HAP-1 (cell line): ENCODE measurements at regions not wholly inside any gene's neighbourhood (a gene's known extent, or its start where the extent isn't known, plus 50 kb on each side); places are given as distances from the start of the nearest gene placed in this dataset.

Experiments
- DNase-seq, 2 experiments: peaks; one replicate each; pipeline ENCODE4 v3.0.0-alpha.2; 2016 to 2020; ENCODE audit warnings: low spot score in 2 of 2
- H3K27me3 ChIP-seq: fragments of 250-450 bp; sonication (Bioruptor Pico); 2 replicates; pipeline ENCODE4 v1.5.1; 2020; ENCODE audit warnings: low read depth, mild to moderate bottlenecking, moderate library complexity
- H3K36me3 ChIP-seq: fragments of 250-450 bp; sonication (Bioruptor Pico); replicated peaks from 2 replicates; pipeline ENCODE4 v1.5.1; 2020; ENCODE audit warnings: mild to moderate bottlenecking
- H3K4me1 ChIP-seq: fragments of 250-450 bp; sonication (Bioruptor Pico); 2 replicates; pipeline ENCODE4 v1.5.1; 2020; ENCODE audit warnings: mild to moderate bottlenecking
- H3K4me3 ChIP-seq: fragments of 250-450 bp; sonication (Bioruptor Pico); 2 replicates; pipeline ENCODE4 v1.5.1; 2020; ENCODE audit warnings: mild to moderate bottlenecking, moderate library complexity
- H3K9me3 ChIP-seq: fragments of 250-450 bp; sonication (Bioruptor Pico); 2 replicates; pipeline ENCODE4 v1.5.1; 2020; ENCODE audit warnings: mild to moderate bottlenecking, moderate library complexity
- in situ Hi-C: fragments of 300-500 bp; cut with MboI; formaldehyde crosslinking; loops from 3 replicates; pipeline ENCODE4 v1.14.3; 2020; ENCODE audit warnings: low sequenced_read_pairs, inconsistent platforms, mixed read lengths

GRCh38 chr2:41717839-41718238 lies 330.0 kb upstream of the PKDCC start:
- H3K4me3 ChIP-seq = no peak overlapping the region
- no peaks in the 10 kb centered on the region for H3K4me1 ChIP-seq
- no peaks in the 10 kb centered on the region for H3K27me3 ChIP-seq
- in situ Hi-C loops = no loop called here
- no peak for DNase-seq
- H3K9me3 ChIP-seq = no peaks in the 10 kb centered on the region
- no peaks in the 10 kb centered on the region for H3K36me3 ChIP-seq

- H3K36me3 ChIP-seq = no peaks in the 10 kb centered on the region
- no peaks in the 10 kb centered on the region for H3K4me1 ChIP-seq
- H3K4me3 ChIP-seq = no peak overlapping the region
- H3K9me3 ChIP-seq = no peaks in the 10 kb centered on the region
- no peaks in the 10 kb centered on the region for H3K27me3 ChIP-seq
- no peak for DNase-seq
- in situ Hi-C loops = no loop called here
Observed at GRCh38 chr2:41718705-41719104, 329.1 kb upstream of the PKDCC start.

GRCh38 chr2:41719756-41720155 lies 328.1 kb upstream of the PKDCC start:
- Histone ChIP-seq H3K4me3 (no peak overlapping the region), H3K9me3 (no peaks in the 10 kb centered on the region), H3K36me3 (no peaks in the 10 kb centered on the region), H3K27me3 (no peaks in the 10 kb centered on the region), H3K4me1 (no peaks in the 10 kb centered on the region)
- in situ Hi-C loops = no loop called here
- DNase-seq = no peak

GRCh38 chr2:41720331-41721251 lies 327.2 kb upstream of the PKDCC start:
- Histone ChIP-seq H3K36me3 (no peaks in the 10 kb centered on the region), H3K4me1 (no peaks in the 10 kb centered on the region), H3K27me3 (no peaks in the 10 kb centered on the region), H3K4me3 (no peak overlapping the region), H3K9me3 (no peaks in the 10 kb centered on the region)
- in situ Hi-C loops = no loop called here
- DNase-seq = no peak

- no peaks in the 10 kb centered on the region for H3K4me1 ChIP-seq
- DNase-seq = no peak
- H3K27me3 ChIP-seq = no peaks in the 10 kb centered on the region
- no peaks in the 10 kb centered on the region for H3K36me3 ChIP-seq
- no peaks in the 10 kb centered on the region for H3K9me3 ChIP-seq
- in situ Hi-C loops = no loop called here
- H3K4me3 ChIP-seq = no peak overlapping the region
Observed at GRCh38 chr2:41722668-41723369, 325.0 kb upstream of the PKDCC start.

GRCh38 chr2:41723526-41723925 lies 324.3 kb upstream of the PKDCC start:
- H3K9me3 ChIP-seq = no peaks in the 10 kb centered on the region
- no peaks in the 10 kb centered on the region for H3K4me1 ChIP-seq
- in situ Hi-C loops = no loop called here
- H3K36me3 ChIP-seq = no peaks in the 10 kb centered on the region
- no peak overlapping the region for H3K4me3 ChIP-seq
- no peak for DNase-seq
- H3K27me3 ChIP-seq = no peaks in the 10 kb centered on the region

GRCh38 chr2:41724465-41724864 lies 323.4 kb upstream of the PKDCC start:
- H3K4me1 ChIP-seq = no peaks in the 10 kb centered on the region
- no peaks in the 10 kb centered on the region for H3K9me3 ChIP-seq
- H3K36me3 ChIP-seq = no peaks in the 10 kb centered on the region
- DNase-seq = no peak
- no peaks in the 10 kb centered on the region for H3K27me3 ChIP-seq
- H3K4me3 ChIP-seq = no peak overlapping the region
- in situ Hi-C loops = no loop called here

- H3K4me1 ChIP-seq = no peaks in the 10 kb centered on the region
- in situ Hi-C loops = no loop called here
- no peaks in the 10 kb centered on the region for H3K9me3 ChIP-seq
- H3K4me3 ChIP-seq = no peak overlapping the region
- no peaks in the 10 kb centered on the region for H3K36me3 ChIP-seq
- no peaks in the 10 kb centered on the region for H3K27me3 ChIP-seq
- DNase-seq = no peak
Observed at GRCh38 chr2:41725901-41726300, 321.9 kb upstream of the PKDCC start.

GRCh38 chr2:41726364-41726763 lies 321.5 kb upstream of the PKDCC start:
- Histone ChIP-seq H3K4me1 (no peaks in the 10 kb centered on the region), H3K4me3 (no peak overlapping the region), H3K9me3 (no peaks in the 10 kb centered on the region), H3K27me3 (no peaks in the 10 kb centered on the region; the same call in 1 of the 2 replicates), H3K36me3 (no peaks in the 10 kb centered on the region)
- in situ Hi-C loops = no loop called here
- DNase-seq = no peak

- H3K27me3 ChIP-seq = no peaks in the 10 kb centered on the region; the same call in 1 of the 2 replicates
- H3K9me3 ChIP-seq = no peaks in the 10 kb centered on the region
- no peaks in the 10 kb centered on the region for H3K36me3 ChIP-seq
- H3K4me3 ChIP-seq = no peak overlapping the region
- no peaks in the 10 kb centered on the region for H3K4me1 ChIP-seq
- in situ Hi-C loops = no loop called here
- DNase-seq = no peak
Observed at GRCh38 chr2:41727152-41727551, 320.7 kb upstream of the PKDCC start.

GRCh38 chr2:41727711-41728110 lies 320.1 kb upstream of the PKDCC start:
- no peaks in the 10 kb centered on the region for H3K36me3 ChIP-seq
- in situ Hi-C loops = no loop called here
- H3K27me3 ChIP-seq = no peaks in the 10 kb centered on the region; the same call in 1 of the 2 replicates
- DNase-seq = no peak
- no peaks in the 10 kb centered on the region for H3K4me1 ChIP-seq
- no peak overlapping the region for H3K4me3 ChIP-seq
- H3K9me3 ChIP-seq = no peaks in the 10 kb centered on the region

GRCh38 chr2:41728788-41729338 lies 319.0 kb upstream of the PKDCC start:
- Histone ChIP-seq H3K4me1 (no peaks in the 10 kb centered on the region), H3K4me3 (no peak overlapping the region), H3K36me3 (no peaks in the 10 kb centered on the region), H3K9me3 (no peaks in the 10 kb centered on the region), H3K27me3 (peaks cover 2% of the 10 kb centered on the region)
- DNase-seq = no peak
- in situ Hi-C loops = no loop called here

GRCh38 chr2:41729800-41730364 lies 317.9 kb upstream of the PKDCC start:
- Histone ChIP-seq H3K27me3 (peaks cover 6% of the 10 kb centered on the region), H3K4me1 (no peaks in the 10 kb centered on the region), H3K9me3 (no peaks in the 10 kb centered on the region), H3K36me3 (no peaks in the 10 kb centered on the region), H3K4me3 (no peak overlapping the region)
- in situ Hi-C loops = no loop called here
- no peak for DNase-seq

GRCh38 chr2:41735006-41735405 lies 312.8 kb upstream of the PKDCC start:
- H3K4me3 ChIP-seq = no peak overlapping the region
- H3K27me3 ChIP-seq = peaks cover 6% of the 10 kb centered on the region
- H3K4me1 ChIP-seq = no peaks in the 10 kb centered on the region
- in situ Hi-C loops = no loop called here
- no peaks in the 10 kb centered on the region for H3K36me3 ChIP-seq
- no peak for DNase-seq
- H3K9me3 ChIP-seq = no peaks in the 10 kb centered on the region
